Midbrain (tissue), 1 donor: ENCODE measurements at regions not wholly inside any gene's neighbourhood (a gene's known extent, or its start where the extent isn't known, plus 50 kb on each side); places are given as distances from the start of the nearest gene placed in this dataset.
"Not testable (repeated sequence)": the region's sequence is repeated elsewhere in the genome, so short reads cannot be mapped to it uniquely, and the experiment has no call there.

Experiments
- DNase-seq: peaks from one replicate; lab custom pipeline; 2025; lab: John Stamatoyannopoulos, UW

- DNase-seq: no peak
These were observed 441.0 kb upstream of the NPVF start for GRCh38 chr7:25669281-25669781.

- DNase-seq: no peak
These were observed 441.9 kb upstream of the NPVF start for GRCh38 chr7:25669961-25670841.

- DNase-seq: no peak
These were observed 442.8 kb upstream of the NPVF start for GRCh38 chr7:25671111-25671510.

GRCh38 chr7:25672496-25672895, 444.2 kb upstream of the NPVF start:
- no peak for DNase-seq

GRCh38 chr7:25675789-25676474, 447.6 kb upstream of the NPVF start:
- DNase-seq: no peak

- DNase-seq: no peak
These were observed 449.3 kb upstream of the NPVF start for GRCh38 chr7:25677595-25677994.

- no peak for DNase-seq
These were observed 449.9 kb upstream of the NPVF start for GRCh38 chr7:25678215-25678614.

GRCh38 chr7:25680636-25681035, 452.4 kb upstream of the NPVF start:
- DNase-seq: no peak

GRCh38 chr7:25684360-25684759, 456.1 kb upstream of the NPVF start:
- no peak for DNase-seq

- no peak for DNase-seq
These were observed 458.2 kb upstream of the NPVF start for GRCh38 chr7:25686493-25686892.

- no peak for DNase-seq
These were observed 457.8 kb upstream of the NFE2L3 start for GRCh38 chr7:25694211-25694610.

GRCh38 chr7:25694699-25695098, 457.3 kb upstream of the NFE2L3 start:
- DNase-seq: no peak

- no peak for DNase-seq
These were observed 455.4 kb upstream of the NFE2L3 start for GRCh38 chr7:25696571-25696970.

GRCh38 chr7:25698451-25699113, 453.4 kb upstream of the NFE2L3 start:
- DNase-seq: no peak

GRCh38 chr7:25700141-25700540, 451.9 kb upstream of the NFE2L3 start:
- DNase-seq: not testable (repeated sequence)

GRCh38 chr7:25704413-25704812, 447.6 kb upstream of the NFE2L3 start:
- DNase-seq: no peak

- no peak for DNase-seq
These were observed 445.2 kb upstream of the NFE2L3 start for GRCh38 chr7:25706764-25707163.

GRCh38 chr7:25707768-25708620, 444.0 kb upstream of the NFE2L3 start:
- no peak for DNase-seq

- DNase-seq: no peak
These were observed 441.0 kb upstream of the NFE2L3 start for GRCh38 chr7:25710959-25711358.

GRCh38 chr7:25711940-25712339, 440.1 kb upstream of the NFE2L3 start:
- DNase-seq: no peak

GRCh38 chr7:25712500-25712899, 439.5 kb upstream of the NFE2L3 start:
- no peak for DNase-seq

- DNase-seq: no peak
These were observed 438.0 kb upstream of the NFE2L3 start for GRCh38 chr7:25714013-25714412.
